ENCODE measurements at regions not wholly inside any gene's neighbourhood (a gene's known extent, or its start where the extent isn't known, plus 50 kb on each side); places are given as distances from the start of the nearest gene placed in this dataset.

- no peak for TF ChIP-seq POLR2A (IDR thresholded peaks at IDR 0.05)
- TF ChIP-seq CTCF (IDR thresholded peaks at IDR 0.05): no peak
These were observed 510.7 kb downstream of the RIT2 start for GRCh38 chr18:42604820-42605219.

Measured in testis (tissue), 2 donors.